ENCODE measurements at regions not wholly inside any gene's neighbourhood (a gene's known extent, or its start where the extent isn't known, plus 50 kb on each side); places are given as distances from the start of the nearest gene placed in this dataset.
A peak's percentile ranks its signal among the peaks of the same experiment; 100 is the strongest.

GRCh38 chr2:176388861-176389260 is 119.6 kb downstream of the MTX2 start:
- peak; percentile 11 for DNase-seq

- DNase-seq: peak; percentile 27
Measured at GRCh38 chr2:176390276-176391147, 121.3 kb downstream of the MTX2 start.

GRCh38 chr2:176391148-176391419 is 121.8 kb downstream of the MTX2 start:
- DNase-seq: no peak

- DNase-seq: no peak
Measured at GRCh38 chr2:176392249-176392648, 123.0 kb downstream of the MTX2 start.

DNA sequence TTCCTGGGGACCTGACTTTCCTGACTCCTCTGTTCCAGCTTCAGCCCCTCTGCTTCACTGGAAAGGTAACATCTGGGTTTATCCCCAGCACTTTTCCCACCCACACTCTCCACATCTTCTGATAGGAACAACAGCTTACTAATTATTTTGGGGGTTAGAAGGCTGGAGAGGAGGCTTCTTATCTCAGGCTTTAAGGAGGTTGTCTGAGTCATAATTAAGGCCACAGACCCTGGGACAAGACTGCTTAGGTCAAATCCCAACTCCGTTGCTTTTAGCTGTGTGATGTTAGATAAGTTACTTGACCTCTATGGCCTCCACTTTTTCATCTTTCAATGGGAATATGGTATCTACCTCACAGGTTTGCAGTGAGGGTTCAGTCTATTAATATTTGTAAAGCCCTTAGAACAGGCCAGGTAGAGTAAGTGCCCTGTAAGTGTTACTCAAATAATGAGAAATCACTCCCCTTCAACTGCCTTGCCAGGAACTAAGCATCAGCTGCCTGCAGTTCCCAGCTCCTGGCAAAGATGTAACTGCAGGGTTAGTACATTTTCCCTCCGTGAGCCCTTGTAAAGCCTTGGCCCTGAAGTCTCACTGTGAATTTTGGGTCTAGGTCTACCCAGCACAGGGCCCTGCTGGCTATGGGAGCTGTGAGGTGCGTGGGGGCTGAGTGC is 123.6 kb downstream of the MTX2 start:
- no peak for DNase-seq

GRCh38 chr2:176395273-176395854 is 126.1 kb downstream of the MTX2 start:
- peak; percentile 31 for DNase-seq

- DNase-seq: peak; percentile 67
Measured at GRCh38 chr2:176398243-176399073, 129.2 kb downstream of the MTX2 start.

DNA sequence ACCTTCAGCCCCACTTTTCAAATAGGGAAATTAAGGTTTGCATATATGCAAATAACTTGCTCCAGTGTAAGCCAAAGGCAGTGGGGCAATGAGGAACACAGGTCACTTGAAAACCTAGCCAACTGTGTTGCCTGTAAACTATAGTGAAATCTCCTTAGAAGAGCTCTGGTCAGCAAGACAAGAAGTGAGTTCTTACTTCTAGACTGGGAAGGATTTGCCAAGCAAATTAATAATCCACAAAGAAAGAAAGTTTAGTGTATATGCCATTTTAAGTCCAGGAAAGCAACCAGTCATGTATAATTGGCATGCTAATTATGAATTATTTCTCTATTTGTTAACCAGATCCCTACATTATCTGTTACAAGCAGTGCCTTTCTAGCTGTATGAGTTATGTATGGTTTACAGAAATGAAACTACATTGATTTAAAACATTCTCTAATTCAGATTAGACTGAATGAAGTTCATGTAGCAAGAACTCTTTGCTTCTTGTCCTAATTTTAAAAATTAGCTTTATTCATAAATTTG is 129.9 kb downstream of the MTX2 start:
- no peak for DNase-seq

DNA sequence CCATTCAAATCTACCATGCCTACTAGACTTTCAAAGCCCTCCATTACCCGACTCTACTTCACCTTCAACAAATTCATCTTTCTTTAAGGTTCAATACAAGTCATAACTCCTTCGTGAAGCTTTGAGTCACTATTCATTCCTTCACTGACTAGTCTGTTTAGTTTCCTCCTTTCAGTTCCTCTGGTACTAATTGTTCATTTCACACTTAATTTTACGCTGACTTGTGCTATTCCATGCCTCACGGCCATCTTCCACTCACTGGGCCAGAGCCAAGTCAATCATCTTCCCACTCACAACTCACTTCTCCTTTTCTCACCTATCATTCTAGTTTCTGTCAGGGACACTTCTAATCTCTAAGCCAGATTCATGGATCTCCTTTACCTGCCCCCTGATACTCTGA is 136.2 kb downstream of the MTX2 start:
- DNase-seq: no peak

GRCh38 chr2:176407706-176408105 is 138.5 kb downstream of the MTX2 start:
- DNase-seq: no peak

DNA sequence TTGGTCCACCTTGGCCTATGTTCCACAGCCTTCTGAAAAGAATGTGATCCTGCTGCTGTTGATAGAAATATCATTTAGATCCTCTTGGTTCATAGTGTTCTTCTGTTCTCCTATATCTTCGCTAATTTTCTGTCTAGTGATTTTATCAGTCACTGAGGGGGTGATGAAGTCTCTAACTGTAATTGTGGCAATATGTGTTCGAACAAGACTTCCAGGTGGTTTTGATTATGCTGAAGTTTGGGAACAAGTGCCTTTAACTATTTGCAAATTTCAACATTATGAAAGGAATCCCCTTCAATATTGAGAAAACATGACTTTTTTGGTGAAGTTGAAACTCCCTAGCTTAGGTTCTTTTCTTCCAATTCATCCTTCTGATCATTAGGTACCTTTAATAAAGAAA is 140.4 kb downstream of the MTX2 start:
- DNase-seq: no peak

- no peak for DNase-seq
Measured at GRCh38 chr2:176412136-176412535, 142.9 kb downstream of the MTX2 start.

DNA sequence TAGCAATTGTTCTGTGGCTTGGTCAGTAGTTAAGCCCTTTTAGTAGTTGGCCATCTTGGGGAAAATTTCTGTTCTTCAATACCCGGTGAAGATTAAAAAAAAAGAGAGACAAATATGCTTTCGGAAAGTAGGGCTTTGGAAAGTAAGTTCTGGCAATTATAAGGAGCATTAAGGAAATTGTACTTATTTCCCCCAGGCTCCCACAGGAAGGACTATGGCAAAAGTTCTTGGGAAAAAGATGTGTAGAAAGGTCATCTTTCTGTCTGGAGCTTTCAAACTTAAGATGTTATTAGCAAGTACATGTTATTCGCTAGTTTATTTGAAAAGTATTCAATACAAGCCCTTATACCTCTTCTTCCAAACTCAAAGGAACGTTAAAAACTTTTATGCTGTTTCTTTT is 144.5 kb downstream of the MTX2 start:
- no peak for DNase-seq

- no peak for DNase-seq
Measured at GRCh38 chr2:176414641-176415040, 145.4 kb downstream of the MTX2 start.

- no peak for DNase-seq
Measured at GRCh38 chr2:176415174-176415895, 146.1 kb downstream of the MTX2 start.

GRCh38 chr2:176415937-176416499 is 146.8 kb downstream of the MTX2 start:
- DNase-seq: no peak

DNA sequence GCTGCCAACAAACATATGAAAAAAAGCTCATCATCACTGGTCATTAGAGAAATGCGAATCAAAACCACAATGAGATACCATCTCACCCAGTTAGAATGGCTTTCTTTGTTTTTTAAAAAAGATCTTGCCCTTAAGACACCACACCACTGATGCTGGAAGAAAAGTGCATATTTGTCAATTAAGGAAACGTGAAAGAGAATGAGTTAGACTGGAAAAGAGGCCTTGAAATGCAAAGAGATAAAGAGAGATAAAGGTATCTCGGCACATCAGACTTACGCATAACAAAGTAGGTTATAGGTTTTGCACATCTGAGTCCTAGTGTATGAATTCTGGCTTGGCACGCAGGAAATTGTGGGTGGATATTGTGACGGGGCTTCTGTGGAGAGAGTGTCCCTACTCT is 149.5 kb downstream of the MTX2 start:
- DNase-seq: no peak

GRCh38 chr2:176419591-176420071 is 150.4 kb downstream of the MTX2 start:
- peak; percentile 85 for DNase-seq

DNA sequence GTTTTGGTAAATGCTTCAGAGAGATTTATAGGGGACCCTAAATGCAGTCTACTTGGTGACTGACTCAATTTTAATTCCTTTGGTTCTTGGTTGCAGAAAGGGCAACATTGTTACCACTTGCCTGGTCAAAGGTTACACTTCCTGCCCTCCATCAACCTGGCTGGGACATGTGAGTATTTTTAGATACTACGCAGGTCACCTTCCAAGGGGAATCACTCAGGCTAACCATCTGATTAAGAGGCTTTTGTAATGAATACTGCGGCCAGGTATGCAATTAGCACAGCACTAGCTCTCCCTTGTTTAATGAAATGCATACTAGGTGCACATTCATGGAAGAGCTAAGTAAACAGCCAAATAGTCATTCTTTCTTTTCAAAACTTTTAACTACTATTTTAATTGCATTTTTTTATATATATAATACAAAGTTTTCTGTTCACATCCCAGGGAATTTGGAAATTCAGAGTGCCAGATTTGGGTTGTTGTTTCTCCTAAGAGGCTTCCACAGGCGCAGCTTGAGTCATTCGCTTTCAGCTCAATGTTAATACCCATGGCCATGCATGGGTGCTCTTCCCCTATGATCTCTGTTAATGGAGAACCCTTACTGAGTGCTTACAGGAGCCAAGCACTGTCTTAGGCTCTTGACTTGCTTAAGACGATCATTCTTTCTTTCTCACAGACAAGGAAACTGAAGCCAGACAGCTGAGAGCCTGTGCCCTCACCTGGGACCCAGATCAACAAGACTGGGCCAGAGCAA is 152.2 kb downstream of the MTX2 start:
- no peak for DNase-seq

GRCh38 chr2:176423819-176424218 is 154.6 kb downstream of the MTX2 start:
- DNase-seq: no peak

GRCh38 chr2:176424746-176425145 is 155.5 kb downstream of the MTX2 start:
- DNase-seq: no peak
